Right cardiac atrium (tissue), 5 donors: ENCODE measurements at regions not wholly inside any gene's neighbourhood (a gene's known extent, or its start where the extent isn't known, plus 50 kb on each side); places are given as distances from the start of the nearest gene placed in this dataset.

Experiments
- ATAC-seq, 2 donors: fragments of 200-7000 bp; cut with Tn5 transposase; one replicate each; pipeline versions ENCODE4 v1.8.0 to v1.9.1; 2020; ENCODE audit warnings: moderate library complexity in 2 of 2, mild to moderate bottlenecking in 1 of 2
- DNase-seq, 3 donors: peaks; one replicate each; pipeline ENCODE4 v3.0.0-alpha.2; 2020
- H3K27ac ChIP-seq: one replicate; pipeline ENCODE4 v1.5.1; 2013; ENCODE audit warnings: mild to moderate bottlenecking, low read length, control low read depth, moderate library complexity
- H3K27me3 ChIP-seq: one replicate; pipeline ENCODE4 v1.6.1; 2013; ENCODE audit not compliant: control insufficient read depth, insufficient read depth
- H3K4me1 ChIP-seq: one replicate; pipeline ENCODE4 v1.6.1; 2013; ENCODE audit warnings: low read length; ENCODE audit not compliant: control insufficient read depth, insufficient read depth
- H3K4me3 ChIP-seq: one replicate; pipeline ENCODE4 v1.5.1; 2013; ENCODE audit warnings: low read length, control low read depth
- H3K9me3 ChIP-seq: one replicate; pipeline ENCODE4 v1.6.1; 2013; ENCODE audit warnings: low read length; ENCODE audit not compliant: control insufficient read depth
- WGBS: extraction: QIAGEN DNeasy Blood & Tissue Kit; methylation state at CpG from one replicate; pipeline ENCODE4 v1.1.7; 2013; 5-methylcytosine and 5-hydroxymethylcytosine counted together
- intact Hi-C, 4 donors: fragments of 100-400 bp; cut with DNase I; formaldehyde crosslinking; loops; one replicate each; pipeline versions ENCODE4 v1.11.0 to v1.14.0; 2022 to 2023
- donor health status: healthy with polysubstance abuse.
- donor health status: DM: no; HTN: yes; CAD: no.
- donor health status: DM: no; HTN: no; CAD: no.
- donor health status: DM: no; HTN: yes; CAD: no; lungs with severe emphysema.
- donor health status: DM: yes; HTN: yes; CAD: no.

GRCh38 chr14:62206456-62206855, 444.2 kb downstream of the SNAPC1 start:
- intact Hi-C loops: no loop called here
- WGBS: 65% methylated on average over 3 of the region's 3 CpGs
- H3K27me3 ChIP-seq: no peaks in the 10 kb centered on the region

GRCh38 chr14:62209287-62209899, 447.2 kb downstream of the SNAPC1 start:
- ATAC-seq (no peak), DNase-seq (no peak)
- 52% methylated on average over 3 of the region's 3 CpGs for WGBS
- H3K4me1 ChIP-seq: no peaks in the 10 kb centered on the region
- H3K27me3 ChIP-seq: no peaks in the 10 kb centered on the region
- H3K27ac ChIP-seq: no peak overlapping the region
- intact Hi-C loops: no loop called here
- H3K9me3 ChIP-seq: no peaks in the 10 kb centered on the region
- no peak overlapping the region for H3K4me3 ChIP-seq

More at GRCh38 chr14:62206456-62206855, 444.2 kb downstream of the SNAPC1 start:
- ATAC-seq: no peak
- DNase-seq: no peak
- Histone ChIP-seq H3K4me1 (no peaks in the 10 kb centered on the region), H3K4me3 (no peak overlapping the region), H3K27ac (no peak overlapping the region), H3K9me3 (no peaks in the 10 kb centered on the region)

GRCh38 chr14:62213516-62213915, 451.3 kb downstream of the SNAPC1 start:
- Histone ChIP-seq H3K27me3 (no peaks in the 10 kb centered on the region), H3K4me1 (no peaks in the 10 kb centered on the region), H3K27ac (no peak overlapping the region), H3K9me3 (no peaks in the 10 kb centered on the region), H3K4me3 (no peak overlapping the region)
- DNase-seq (no peak), ATAC-seq (no peak)
- intact Hi-C loops: no loop called here
- WGBS: 31% methylated on average over 3 of the region's 3 CpGs

- no peaks in the 10 kb centered on the region for H3K27me3 ChIP-seq
- H3K4me1 ChIP-seq: no peaks in the 10 kb centered on the region
- 76% methylated on average over 4 of the region's 4 CpGs for WGBS
- no peak overlapping the region for H3K4me3 ChIP-seq
- no peaks in the 10 kb centered on the region for H3K9me3 ChIP-seq
- intact Hi-C loops: no loop called here
- DNase-seq (no peak), ATAC-seq (no peak)
- H3K27ac ChIP-seq: no peak overlapping the region
Measured at GRCh38 chr14:62216121-62216520, 453.9 kb downstream of the SNAPC1 start.

- no peaks in the 10 kb centered on the region for H3K27me3 ChIP-seq
- WGBS: 45% methylated on average over 3 of the region's 3 CpGs
- ATAC-seq (no peak), DNase-seq (no peak)
- no peak overlapping the region for H3K27ac ChIP-seq
- no peaks in the 10 kb centered on the region for H3K9me3 ChIP-seq
- intact Hi-C loops: no loop called here
- H3K4me3 ChIP-seq: no peak overlapping the region
- no peaks in the 10 kb centered on the region for H3K4me1 ChIP-seq
Measured at GRCh38 chr14:62234849-62235248, 472.6 kb downstream of the SNAPC1 start.

- no peak for DNase-seq
- H3K4me3 ChIP-seq: no peak overlapping the region
- intact Hi-C loops: no loop called here
- H3K4me1 ChIP-seq: no peaks in the 10 kb centered on the region
- no peak for ATAC-seq
- H3K27me3 ChIP-seq: no peaks in the 10 kb centered on the region
- no peak overlapping the region for H3K27ac ChIP-seq
- no peaks in the 10 kb centered on the region for H3K9me3 ChIP-seq
- 82% methylated on average over 1 of the region's 1 CpG for WGBS
Measured at GRCh38 chr14:62244221-62244620, 482.0 kb downstream of the SNAPC1 start.

- ATAC-seq: no peak
- no peak overlapping the region for H3K27ac ChIP-seq
- no peaks in the 10 kb centered on the region for H3K27me3 ChIP-seq
- H3K4me1 ChIP-seq: no peaks in the 10 kb centered on the region
- no peaks in the 10 kb centered on the region for H3K9me3 ChIP-seq
- intact Hi-C loops: no loop called here
- WGBS: 56% methylated on average over 4 of the region's 4 CpGs
- no peak for DNase-seq
- H3K4me3 ChIP-seq: no peak overlapping the region
Measured at GRCh38 chr14:62247266-62247665, 485.0 kb downstream of the SNAPC1 start.

- no peak overlapping the region for H3K27ac ChIP-seq
- 42% methylated on average over 4 of the region's 4 CpGs for WGBS
- no peak overlapping the region for H3K4me3 ChIP-seq
- no peaks in the 10 kb centered on the region for H3K27me3 ChIP-seq
- no peak for ATAC-seq
- DNase-seq: no peak
- no peaks in the 10 kb centered on the region for H3K4me1 ChIP-seq
- intact Hi-C loops: no loop called here
- H3K9me3 ChIP-seq: no peaks in the 10 kb centered on the region
Measured at GRCh38 chr14:62251237-62251636, 489.0 kb downstream of the SNAPC1 start.

GRCh38 chr14:62253171-62253570, 491.0 kb downstream of the SNAPC1 start:
- no peaks in the 10 kb centered on the region for H3K4me1 ChIP-seq
- no peak overlapping the region for H3K27ac ChIP-seq
- no peaks in the 10 kb centered on the region for H3K27me3 ChIP-seq
- DNase-seq: no peak
- no peaks in the 10 kb centered on the region for H3K9me3 ChIP-seq
- ATAC-seq: no peak
- intact Hi-C loops: no loop called here
- WGBS: 66% methylated on average over 1 of the region's 1 CpG
- no peak overlapping the region for H3K4me3 ChIP-seq

GRCh38 chr14:62253911-62254310, 491.7 kb downstream of the SNAPC1 start:
- H3K4me3 ChIP-seq: no peak overlapping the region
- intact Hi-C loops: no loop called here
- 58% methylated on average over 2 of the region's 2 CpGs for WGBS

GRCh38 chr14:62269204-62269603, 507.0 kb downstream of the SNAPC1 start:
- ATAC-seq (no peak), DNase-seq (no peak)
- H3K27me3 ChIP-seq: no peaks in the 10 kb centered on the region
- H3K4me3 ChIP-seq: no peak overlapping the region
- no peaks in the 10 kb centered on the region for H3K9me3 ChIP-seq
- intact Hi-C loops: no loop called here
- no peaks in the 10 kb centered on the region for H3K4me1 ChIP-seq
- H3K27ac ChIP-seq: no peak overlapping the region
- WGBS: 87% methylated on average over 6 of the region's 6 CpGs

More at GRCh38 chr14:62253911-62254310, 491.7 kb downstream of the SNAPC1 start:
- Histone ChIP-seq H3K27me3 (no peaks in the 10 kb centered on the region), H3K4me1 (no peaks in the 10 kb centered on the region), H3K27ac (no peak overlapping the region), H3K9me3 (no peaks in the 10 kb centered on the region)
- no peak for ATAC-seq
- DNase-seq: no peak

- Histone ChIP-seq H3K27me3 (no peaks in the 10 kb centered on the region), H3K4me1 (no peaks in the 10 kb centered on the region), H3K27ac (no peak overlapping the region), H3K9me3 (no peaks in the 10 kb centered on the region), H3K4me3 (no peak overlapping the region)
- intact Hi-C loops: no loop called here
- 82% methylated on average over 1 of the region's 1 CpG for WGBS
- DNase-seq (no peak), ATAC-seq (no peak)
Measured at GRCh38 chr14:62270236-62270635, 508.0 kb downstream of the SNAPC1 start.
